Prostate gland (tissue), 2 donors: ENCODE measurements at regions not wholly inside any gene's neighbourhood (a gene's known extent, or its start where the extent isn't known, plus 50 kb on each side); places are given as distances from the start of the nearest gene placed in this dataset.

Experiments used
- DNase-seq: peaks from one replicate; pipeline ENCODE4 v3.0.0-alpha.2; 2019; ENCODE audit warnings: low spot score
- H3K27ac ChIP-seq, 2 donors: fragments of 200-600 bp; sonication (generic); 2 replicates each; pipeline ENCODE4 v1.5.1; 2017 to 2019
- H3K27me3 ChIP-seq: fragments of 200-600 bp; sonication (generic); replicated peaks from 2 replicates; pipeline ENCODE4 v1.5.1; 2019; ENCODE audit not compliant: insufficient read depth
- H3K36me3 ChIP-seq, 2 donors: fragments of 200-600 bp; sonication (generic); 1 replicate in 1 of 2; 2 replicates in 1 of 2; pipeline versions ENCODE4 v1.5.1 to v1.8.1; 2017 to 2019
- H3K4me1 ChIP-seq: fragments of 200-600 bp; sonication (generic); replicated peaks from 2 replicates; pipeline ENCODE4 v1.5.1; 2019
- H3K4me3 ChIP-seq, 2 donors: fragments of 200-600 bp; sonication (generic); 2 replicates each; pipeline ENCODE4 v1.5.1; 2017 to 2019
- H3K9me3 ChIP-seq: fragments of 200-600 bp; sonication (generic); 2 replicates; pipeline ENCODE4 v1.5.1; 2017
- CTCF ChIP-seq, 4 experiments: fragments of 200-600 bp in 2 of 4; fragments of 450-650 bp in 2 of 4; sonication (generic) in 2 of 4; IDR thresholded peaks; 1 replicate in 3 of 4; 2 replicates in 1 of 4; pipeline ENCODE4 v1.5.1; 2016 to 2019; ENCODE audit warnings: antibody characterized with exemption in 4 of 4, mild to moderate bottlenecking in 2 of 4, moderate library complexity in 2 of 4
- POLR2A ChIP-seq: fragments of 450-650 bp; IDR thresholded peaks from one replicate; pipeline ENCODE4 v1.6.1; 2016; ENCODE audit warnings: antibody characterized with exemption, mild to moderate bottlenecking
- POLR2AphosphoS5 ChIP-seq: sonication (generic); formaldehyde crosslinking; IDR thresholded peaks from one replicate; pipeline ENCODE4 v1.6.1; 2017; ENCODE audit warnings: antibody characterized with exemption
- WGBS: methylation state at CpG from one replicate; pipeline ENCODE4 v1.1.5; 2018; 5-methylcytosine and 5-hydroxymethylcytosine counted together
- intact Hi-C: fragments of 100-400 bp; cut with DNase I; formaldehyde crosslinking; loops from one replicate; pipeline ENCODE4 v1.14.2; 2022

GRCh38 chr1:94688646-94689045 lies 131.5 kb upstream of the SLC44A3 start:
- WGBS = 77% methylated on average over 3 of the region's 3 CpGs
- peak overlapping the region in 1 of 2 donors; percentile 24 for H3K27ac ChIP-seq
- H3K36me3 ChIP-seq = no peaks in the 10 kb centered on the region
- no peak overlapping the region for H3K4me3 ChIP-seq
- DNase-seq = no peak
- H3K27me3 ChIP-seq = no peaks in the 10 kb centered on the region
- H3K9me3 ChIP-seq = no peaks in the 10 kb centered on the region
- TF ChIP-seq POLR2AphosphoS5 (no peak), CTCF (IDR thresholded peaks at IDR 0.05) (no peak), POLR2A (no peak)
- no peaks in the 10 kb centered on the region for H3K4me1 ChIP-seq
- intact Hi-C loops = no loop called here

- no peak for TF ChIP-seq CTCF (IDR thresholded peaks at IDR 0.05)
- no peak for TF ChIP-seq POLR2A
- no peak for TF ChIP-seq POLR2AphosphoS5
- Histone ChIP-seq H3K4me1 (no peaks in the 10 kb centered on the region), H3K27ac (no peak overlapping the region), H3K36me3 (no peaks in the 10 kb centered on the region), H3K4me3 (no peak overlapping the region), H3K9me3 (no peaks in the 10 kb centered on the region), H3K27me3 (no peaks in the 10 kb centered on the region)
- no peak for DNase-seq
- intact Hi-C loops = no loop called here
- WGBS = 63% methylated on average over 4 of the region's 4 CpGs
Observed at GRCh38 chr1:94686882-94687281, 133.3 kb upstream of the SLC44A3 start.

GRCh38 chr1:94684690-94685250 lies 135.4 kb upstream of the SLC44A3 start:
- Histone ChIP-seq H3K4me3 (no peak overlapping the region), H3K36me3 (no peaks in the 10 kb centered on the region), H3K4me1 (no peaks in the 10 kb centered on the region), H3K9me3 (no peaks in the 10 kb centered on the region), H3K27me3 (no peaks in the 10 kb centered on the region), H3K27ac (no peak overlapping the region)
- no peak for DNase-seq
- intact Hi-C loops = no loop called here
- WGBS = 85% methylated on average over 7 of the region's 7 CpGs
- TF ChIP-seq POLR2AphosphoS5 = no peak
- no peak for TF ChIP-seq CTCF (IDR thresholded peaks at IDR 0.05)
- no peak for TF ChIP-seq POLR2A

GRCh38 chr1:94683886-94684285 lies 136.3 kb upstream of the SLC44A3 start:
- Histone ChIP-seq H3K9me3 (no peaks in the 10 kb centered on the region), H3K4me1 (no peaks in the 10 kb centered on the region), H3K27me3 (no peaks in the 10 kb centered on the region), H3K4me3 (no peak overlapping the region), H3K27ac (no peak overlapping the region), H3K36me3 (no peaks in the 10 kb centered on the region)
- intact Hi-C loops = no loop called here
- DNase-seq = no peak
- WGBS = 67% methylated on average over 6 of the region's 6 CpGs
- TF ChIP-seq POLR2A = no peak

GRCh38 chr1:94680039-94680377 lies 138.4 kb upstream of the F3 start:
- intact Hi-C loops = no loop called here
- no peaks in the 10 kb centered on the region for H3K36me3 ChIP-seq
- H3K27me3 ChIP-seq = no peaks in the 10 kb centered on the region
- 64% methylated on average over 3 of the region's 3 CpGs for WGBS
- peaks cover 5% of the 10 kb centered on the region for H3K4me1 ChIP-seq
- no peak overlapping the region for H3K27ac ChIP-seq
- DNase-seq = no peak
- no peaks in the 10 kb centered on the region for H3K9me3 ChIP-seq
- no peak overlapping the region for H3K4me3 ChIP-seq
- TF ChIP-seq CTCF (IDR thresholded peaks at IDR 0.05) (no peak), POLR2AphosphoS5 (no peak), POLR2A (no peak)
